ES-I3 (cell line): ENCODE measurements at regions not wholly inside any gene's neighbourhood (a gene's known extent, or its start where the extent isn't known, plus 50 kb on each side); places are given as distances from the start of the nearest gene placed in this dataset.

Source experiments
- H3K36me3 ChIP-seq: 2 replicates; pipeline ENCODE4 v1.6.1; 2013; ENCODE audit warnings: mild to moderate bottlenecking, low read length, control low read depth, moderate library complexity; ENCODE audit not compliant: insufficient read depth
- H3K4me1 ChIP-seq: 2 replicates; pipeline ENCODE4 v1.6.1; 2013; ENCODE audit warnings: mild to moderate bottlenecking, control low read depth, low read length; ENCODE audit not compliant: insufficient read depth
- H3K9ac ChIP-seq: 2 replicates; pipeline ENCODE4 v1.6.1; 2013; ENCODE audit warnings: low read depth, mild to moderate bottlenecking, low read length, moderate library complexity
- H3K9me3 ChIP-seq: 2 replicates; pipeline ENCODE4 v1.6.1; 2013; ENCODE audit warnings: mild to moderate bottlenecking, low read length, moderate library complexity; ENCODE audit not compliant: control insufficient read depth, insufficient read depth

DNA sequence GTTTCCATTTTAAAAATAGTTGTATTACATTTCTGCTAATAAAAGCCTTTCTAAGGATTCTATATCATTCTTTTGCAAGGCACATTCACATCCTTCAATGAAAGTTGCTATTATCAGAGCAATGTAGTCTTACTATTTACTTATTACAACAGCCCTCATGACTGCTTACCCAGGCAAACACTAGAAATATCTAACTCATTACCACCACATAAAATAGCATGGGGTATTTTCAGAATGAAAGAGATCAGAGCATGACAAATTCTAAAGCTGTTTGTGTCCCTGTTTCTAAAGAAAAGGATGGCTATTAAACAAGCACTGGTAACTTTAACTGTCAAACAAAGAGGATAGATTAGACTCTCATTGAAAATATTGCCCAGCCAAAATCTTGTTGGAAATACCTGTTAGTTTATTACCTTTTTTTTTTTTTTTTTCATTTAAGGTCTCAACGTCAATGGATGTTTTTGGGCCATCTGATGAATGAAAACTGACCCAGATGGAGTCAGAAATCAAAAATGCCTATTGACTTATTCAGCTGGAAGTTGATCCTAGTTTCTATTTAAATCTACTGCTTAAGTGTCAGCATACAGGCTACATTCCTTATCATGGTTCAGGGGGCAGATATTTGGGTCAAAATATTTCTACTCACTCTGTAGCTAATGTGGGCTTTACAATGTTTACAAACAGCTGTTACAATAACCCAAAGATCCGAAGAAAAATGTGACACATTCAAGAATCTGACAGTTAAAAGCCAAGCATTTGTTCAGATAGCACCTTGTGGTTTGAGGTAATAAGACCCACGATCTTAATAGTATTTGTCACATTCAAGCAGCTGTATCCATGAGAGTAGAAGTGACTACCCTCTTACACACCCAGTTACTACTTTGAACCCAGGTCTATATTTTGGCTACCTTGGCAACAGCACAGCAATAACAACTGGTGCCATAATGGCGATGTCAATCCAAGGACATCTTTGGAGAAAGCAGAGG lies 554.8 kb upstream of the MEF2C start:
- no peak overlapping the region for H3K9ac ChIP-seq
- H3K4me1 ChIP-seq = no peaks in the 10 kb centered on the region
- no peaks in the 10 kb centered on the region for H3K9me3 ChIP-seq
- no peaks in the 10 kb centered on the region for H3K36me3 ChIP-seq

DNA sequence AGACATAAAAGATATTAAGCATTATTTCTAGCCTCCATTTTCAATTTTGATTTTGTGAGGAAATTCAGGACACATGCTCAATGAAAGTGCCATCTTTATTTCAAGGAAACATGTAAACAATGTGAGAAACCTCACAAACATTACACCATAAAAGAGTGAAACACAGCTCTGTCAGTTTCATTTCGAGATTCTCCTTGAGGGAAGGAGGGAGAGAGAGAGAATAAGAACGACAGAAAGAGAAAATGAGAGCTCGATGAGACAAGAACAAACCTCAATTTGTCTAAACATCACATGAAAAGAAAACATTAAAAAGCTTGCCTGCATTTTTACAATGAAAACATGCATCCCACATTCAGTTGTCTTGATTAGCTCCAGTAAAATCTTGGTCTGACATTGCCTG lies 553.5 kb upstream of the MEF2C start:
- Histone ChIP-seq H3K36me3 (no peaks in the 10 kb centered on the region), H3K4me1 (no peaks in the 10 kb centered on the region), H3K9me3 (no peaks in the 10 kb centered on the region), H3K9ac (no peak overlapping the region)

GRCh38 chr5:89435347-89435746 lies 552.4 kb upstream of the MEF2C start:
- H3K9me3 ChIP-seq = no peaks in the 10 kb centered on the region
- no peaks in the 10 kb centered on the region for H3K36me3 ChIP-seq
- H3K4me1 ChIP-seq = no peaks in the 10 kb centered on the region
- H3K9ac ChIP-seq = no peak overlapping the region

GRCh38 chr5:89428624-89429023 lies 545.6 kb upstream of the MEF2C start:
- Histone ChIP-seq H3K36me3 (no peaks in the 10 kb centered on the region), H3K9ac (no peak overlapping the region), H3K4me1 (no peaks in the 10 kb centered on the region), H3K9me3 (no peaks in the 10 kb centered on the region)

DNA sequence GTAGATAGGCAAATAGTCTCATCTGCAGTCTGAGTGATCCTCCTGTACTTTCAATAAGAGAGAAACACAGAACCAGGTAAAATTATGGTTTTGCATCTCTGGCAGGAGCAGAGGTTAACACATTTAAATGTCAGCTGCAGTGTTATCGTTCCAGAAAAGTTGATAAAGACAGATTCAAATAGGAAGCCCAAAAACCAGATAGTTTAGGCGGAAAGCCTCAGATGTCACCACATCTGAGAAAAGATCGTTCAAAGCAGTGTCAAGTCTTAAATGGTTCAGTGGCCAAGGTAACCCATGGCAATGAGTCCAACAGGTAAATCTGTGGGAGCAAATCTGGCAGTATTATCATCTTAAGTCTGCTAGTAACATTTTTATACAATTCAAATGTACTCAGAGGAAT lies 542.1 kb upstream of the MEF2C start:
- Histone ChIP-seq H3K9me3 (no peaks in the 10 kb centered on the region), H3K4me1 (no peaks in the 10 kb centered on the region), H3K9ac (no peak overlapping the region), H3K36me3 (no peaks in the 10 kb centered on the region)

GRCh38 chr5:89421035-89421434 lies 538.1 kb upstream of the MEF2C start:
- H3K9ac ChIP-seq = no peak overlapping the region
- no peaks in the 10 kb centered on the region; the same call in 1 of the 2 replicates for H3K9me3 ChIP-seq
- H3K36me3 ChIP-seq = no peaks in the 10 kb centered on the region
- H3K4me1 ChIP-seq = no peaks in the 10 kb centered on the region

DNA sequence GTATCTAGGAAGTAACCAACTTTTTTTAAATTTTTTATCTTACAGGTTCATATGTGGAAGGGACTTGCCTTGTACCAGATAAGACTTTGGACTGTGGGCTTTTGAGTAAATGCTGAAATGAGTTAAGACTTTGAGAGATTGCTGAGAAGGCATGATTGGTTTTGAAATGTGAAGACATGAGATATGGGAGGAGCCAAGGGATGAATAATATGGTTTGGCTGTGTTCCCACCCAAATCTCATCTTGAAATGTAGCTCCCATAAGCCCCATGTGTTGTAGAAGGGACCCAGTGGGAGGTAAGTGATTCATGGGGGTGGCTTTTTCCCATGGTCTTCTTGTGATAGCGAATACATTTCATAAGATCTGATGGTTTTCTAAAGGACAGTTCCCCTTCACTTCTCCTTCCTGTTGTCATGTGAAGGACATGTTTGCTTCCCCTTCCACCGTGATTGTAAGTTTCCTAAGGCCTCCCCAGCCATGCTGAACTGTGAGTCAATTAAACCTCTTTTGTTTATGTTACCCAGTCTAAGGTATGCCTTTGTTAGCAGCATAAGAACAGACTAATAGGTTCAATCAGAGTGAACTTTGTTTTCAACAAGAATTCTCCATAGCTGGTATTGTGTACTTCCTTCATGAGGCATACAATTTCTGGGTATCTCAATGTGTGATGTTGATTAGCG lies 535.6 kb upstream of the MEF2C start:
- no peak overlapping the region for H3K9ac ChIP-seq
- no peaks in the 10 kb centered on the region; the same call in 1 of the 2 replicates for H3K9me3 ChIP-seq
- no peaks in the 10 kb centered on the region for H3K4me1 ChIP-seq
- no peaks in the 10 kb centered on the region for H3K36me3 ChIP-seq

GRCh38 chr5:89417990-89418389 lies 535.0 kb upstream of the MEF2C start:
- no peak overlapping the region for H3K9ac ChIP-seq
- H3K4me1 ChIP-seq = no peaks in the 10 kb centered on the region
- no peaks in the 10 kb centered on the region; the same call in 1 of the 2 replicates for H3K9me3 ChIP-seq
- H3K36me3 ChIP-seq = no peaks in the 10 kb centered on the region

- H3K9ac ChIP-seq = no peak overlapping the region
- H3K36me3 ChIP-seq = no peaks in the 10 kb centered on the region
- H3K9me3 ChIP-seq = no peaks in the 10 kb centered on the region; the same call in 1 of the 2 replicates
- H3K4me1 ChIP-seq = no peaks in the 10 kb centered on the region
Observed at GRCh38 chr5:89417515-89417914, 534.5 kb upstream of the MEF2C start.

DNA sequence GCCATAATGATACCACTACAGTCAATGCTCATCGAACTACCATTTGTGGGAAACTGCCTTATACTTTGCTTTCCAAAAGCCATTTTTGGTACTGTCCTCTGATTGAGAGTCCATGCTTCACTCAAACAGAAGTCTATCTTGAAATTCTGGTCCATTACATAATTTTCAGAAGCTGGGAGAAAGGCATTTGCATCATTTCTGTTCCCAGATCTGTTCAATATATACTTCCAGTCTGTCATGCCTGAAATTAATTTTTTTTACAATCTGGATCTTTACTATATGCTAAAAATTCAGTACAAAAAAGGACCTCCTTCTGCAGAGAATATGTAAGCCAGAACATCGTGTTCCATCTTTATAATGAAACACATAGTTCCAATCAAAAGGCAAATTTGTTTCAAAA lies 528.9 kb upstream of the MEF2C start:
- Histone ChIP-seq H3K36me3 (no peaks in the 10 kb centered on the region), H3K9ac (no peak overlapping the region), H3K9me3 (no peaks in the 10 kb centered on the region)

GRCh38 chr5:89407054-89407453 lies 524.1 kb upstream of the MEF2C start:
- Histone ChIP-seq H3K9ac (no peak overlapping the region), H3K4me1 (no peaks in the 10 kb centered on the region), H3K9me3 (no peaks in the 10 kb centered on the region), H3K36me3 (no peaks in the 10 kb centered on the region)

More for the DNA sequence above, 528.9 kb upstream of the MEF2C start:
- H3K4me1 ChIP-seq = no peaks in the 10 kb centered on the region

DNA sequence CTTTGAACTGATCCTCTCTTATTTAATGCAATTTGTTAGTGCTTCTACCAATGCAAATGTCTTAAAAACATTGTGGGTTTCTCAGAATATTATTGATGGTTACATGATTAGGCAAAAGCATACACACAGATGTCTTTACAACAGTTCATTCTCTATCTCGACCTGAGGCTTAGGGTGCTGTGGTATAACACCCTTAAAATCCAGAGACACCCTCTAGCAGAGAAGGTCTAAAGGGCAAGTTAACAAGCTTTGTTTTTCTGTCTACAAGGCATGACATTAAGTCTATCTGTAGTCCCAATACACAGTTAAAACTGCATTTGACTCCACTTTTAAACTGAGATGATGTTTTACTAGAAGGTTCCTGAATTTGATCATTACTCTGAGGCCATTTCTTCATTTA lies 518.7 kb upstream of the MEF2C start:
- Histone ChIP-seq H3K9me3 (no peaks in the 10 kb centered on the region), H3K4me1 (peaks cover 1% of the 10 kb centered on the region; the same call in 1 of the 2 replicates), H3K9ac (no peak overlapping the region), H3K36me3 (no peaks in the 10 kb centered on the region)

GRCh38 chr5:89401012-89401411 lies 518.0 kb upstream of the MEF2C start:
- peaks cover 7% of the 10 kb centered on the region; the same call in 1 of the 2 replicates for H3K4me1 ChIP-seq
- no peaks in the 10 kb centered on the region for H3K36me3 ChIP-seq
- H3K9ac ChIP-seq = no peak overlapping the region
- H3K9me3 ChIP-seq = no peaks in the 10 kb centered on the region

DNA sequence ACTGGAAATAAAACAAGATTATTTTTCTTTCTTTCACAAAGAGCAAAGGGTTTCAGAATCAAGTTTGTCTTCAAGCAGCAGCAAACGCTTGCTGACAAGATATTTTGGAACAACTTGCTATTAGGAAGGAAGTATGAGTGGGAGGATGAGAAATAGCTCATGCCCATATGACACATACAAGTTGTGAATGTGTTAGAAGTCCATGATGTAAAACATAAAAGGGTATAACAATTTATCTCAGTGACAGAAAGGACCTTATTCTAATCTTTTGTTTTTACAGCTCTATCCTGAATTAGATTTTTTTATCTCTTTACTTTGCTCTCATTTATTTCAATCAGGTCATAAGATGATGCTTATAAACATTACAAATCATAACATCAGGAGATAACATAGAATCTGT lies 516.6 kb upstream of the MEF2C start:
- Histone ChIP-seq H3K4me1 (peaks cover 7% of the 10 kb centered on the region; the same call in 1 of the 2 replicates), H3K9ac (no peak overlapping the region), H3K9me3 (no peaks in the 10 kb centered on the region), H3K36me3 (no peaks in the 10 kb centered on the region)

DNA sequence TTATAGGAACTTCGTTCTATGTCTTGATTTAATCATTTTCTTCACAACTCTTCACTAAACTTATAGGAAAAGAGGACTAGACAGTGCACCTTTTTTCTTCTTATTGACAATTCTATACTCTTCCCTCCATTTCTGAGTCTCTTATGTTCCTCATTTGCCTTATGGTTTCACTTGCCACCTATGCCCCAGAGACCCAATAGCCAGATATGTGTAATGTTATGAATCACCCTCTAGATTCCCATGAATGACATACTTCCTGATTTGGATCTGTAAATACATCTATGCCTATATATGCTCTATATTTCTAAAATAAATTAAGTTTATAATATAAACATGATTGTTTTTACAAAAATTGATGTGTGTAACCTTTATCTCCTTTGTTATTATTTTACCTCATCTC lies 514.1 kb upstream of the MEF2C start:
- no peak overlapping the region for H3K9ac ChIP-seq
- H3K4me1 ChIP-seq = peaks cover 7% of the 10 kb centered on the region; the same call in 1 of the 2 replicates
- no peaks in the 10 kb centered on the region for H3K9me3 ChIP-seq
- H3K36me3 ChIP-seq = no peaks in the 10 kb centered on the region
